ENCODE measurements at regions not wholly inside any gene's neighbourhood (a gene's known extent, or its start where the extent isn't known, plus 50 kb on each side); places are given as distances from the start of the nearest gene placed in this dataset.

DNA sequence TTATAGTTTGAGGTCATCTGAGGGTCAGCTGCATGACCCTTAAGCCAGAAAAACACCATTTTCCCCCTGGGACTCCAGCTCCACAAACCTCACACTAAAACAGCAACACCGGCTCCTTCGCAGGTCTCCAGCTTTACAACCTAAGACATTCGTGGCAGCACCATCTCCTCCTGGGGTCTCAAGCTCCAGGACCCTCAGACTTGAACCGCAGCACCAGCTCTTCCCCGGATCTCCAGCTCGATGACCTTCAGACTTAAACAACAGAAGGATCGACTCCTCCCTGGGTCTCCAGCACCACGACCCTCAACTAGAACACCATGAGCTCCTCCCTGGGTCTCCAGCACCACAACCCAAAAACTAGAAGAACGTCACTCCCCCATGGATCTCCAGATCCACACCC, 233.7 kb upstream of the CNTN6 start:
- TF ChIP-seq CTCF (conservative IDR thresholded peaks at IDR 0.05; ENCODE audit: low read depth, low read length) (no peak), EZH2 (IDR thresholded peaks at IDR 0.05; ENCODE audit: borderline replicate concordance, low read depth, low read length, poor library complexity, severe bottlenecking) (no peak)
